OCI-LY3 (cell line): ENCODE measurements at regions not wholly inside any gene's neighbourhood (a gene's known extent, or its start where the extent isn't known, plus 50 kb on each side); places are given as distances from the start of the nearest gene placed in this dataset.

Source experiments
- CTCF ChIP-seq: fragments of 200-600, 300-600 bp; sonication (generic); IDR thresholded peaks from 2 replicates; pipeline ENCODE4 v1.5.1; 2014; ENCODE audit warnings: antibody characterized with exemption, low read length, low read depth
- EZH2phosphoT487 ChIP-seq: fragments of 200-600 bp; shearing (Covaris generic); IDR thresholded peaks from 2 replicates; pipeline ENCODE4 v1.6.1; 2018; ENCODE audit warnings: antibody characterized with exemption, mixed run types, low read depth

DNA sequence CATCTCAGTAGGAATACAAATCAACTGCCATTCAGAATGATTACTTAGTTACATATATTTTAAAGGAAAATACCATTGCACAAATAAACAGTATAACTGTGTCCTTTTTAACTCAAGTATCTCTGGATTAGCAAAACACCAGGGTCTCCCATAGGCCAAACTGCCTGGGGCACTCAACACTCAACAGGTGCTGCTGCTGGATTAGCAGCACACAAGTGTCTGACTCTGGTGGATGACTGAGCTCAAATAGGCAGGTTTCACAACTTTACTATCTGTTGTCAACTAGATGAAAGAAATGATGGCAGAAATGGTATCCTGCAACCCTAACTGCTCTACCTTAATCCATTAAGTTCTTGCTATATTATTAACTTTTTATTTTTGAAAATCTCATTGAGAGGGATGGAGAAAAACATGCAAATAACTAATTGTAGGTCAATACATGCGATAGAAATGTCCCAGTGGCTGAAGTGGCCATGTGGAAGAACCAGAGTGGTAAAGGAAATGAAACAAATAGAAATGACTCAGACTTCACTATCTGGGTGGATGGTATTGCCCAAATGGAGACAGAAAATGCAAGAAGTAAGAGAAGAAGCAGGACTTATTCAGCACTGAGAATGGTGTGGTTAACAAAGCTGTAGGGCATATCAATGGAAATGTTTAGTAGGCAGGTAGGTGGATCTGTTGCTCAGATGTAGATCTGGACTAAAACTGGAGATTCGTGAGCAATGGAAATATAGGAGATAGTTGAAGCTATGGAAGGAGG, 90.8 kb upstream of the CCDC190 start:
- TF ChIP-seq CTCF (no peak), EZH2phosphoT487 (no peak)
